Mucosa of stomach (tissue), 1 donor: ENCODE measurements at regions not wholly inside any gene's neighbourhood (a gene's known extent, or its start where the extent isn't known, plus 50 kb on each side); places are given as distances from the start of the nearest gene placed in this dataset.
"Not testable (repeated sequence)": the region's sequence is repeated elsewhere in the genome, so short reads cannot be mapped to it uniquely, and the experiment has no call there.

Experiments
- H3K27me3 ChIP-seq: one replicate; pipeline ENCODE4 v1.7.0; 2013; ENCODE audit warnings: mild to moderate bottlenecking, low read length; ENCODE audit not compliant: control insufficient read depth, insufficient read depth
- H3K36me3 ChIP-seq: one replicate; pipeline ENCODE4 v1.7.0; 2013; ENCODE audit warnings: low read length; ENCODE audit not compliant: control insufficient read depth, insufficient read depth
- H3K4me1 ChIP-seq: one replicate; pipeline ENCODE4 v1.7.0; 2013; ENCODE audit warnings: mild to moderate bottlenecking, low read length; ENCODE audit not compliant: control insufficient read depth, insufficient read depth
- H3K4me3 ChIP-seq: one replicate; pipeline ENCODE4 v1.7.0; 2013; ENCODE audit warnings: low read length
- H3K9ac ChIP-seq: one replicate; pipeline ENCODE4 v1.7.0; 2013; ENCODE audit warnings: mild to moderate bottlenecking, low read length, moderate library complexity
- H3K9me3 ChIP-seq: one replicate; pipeline ENCODE4 v1.7.0; 2013; ENCODE audit warnings: mild to moderate bottlenecking, low read length, moderate library complexity; ENCODE audit not compliant: control insufficient read depth
- donor health status: Pancreatic carcinoma.

DNA sequence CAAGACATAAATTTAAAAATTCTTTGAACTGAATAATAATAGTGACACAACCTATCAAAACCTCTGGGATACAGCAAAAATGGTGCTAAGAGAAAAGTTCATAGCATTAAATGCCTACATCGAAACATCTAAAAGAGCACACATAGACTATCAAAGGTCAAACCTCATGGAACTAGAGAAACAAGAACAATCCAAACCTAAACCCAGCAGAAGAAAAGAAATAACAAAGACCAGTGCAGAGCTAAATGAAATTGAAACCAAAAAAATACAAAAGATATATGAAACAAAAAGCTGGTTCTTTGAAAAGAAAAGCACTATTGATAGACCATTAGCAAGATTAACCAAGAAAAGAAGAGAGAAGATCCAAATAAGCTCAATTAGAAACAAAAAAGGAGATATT lies 293.8 kb upstream of the CXADR start:
- not testable (repeated sequence) for H3K9ac ChIP-seq, H3K4me3 ChIP-seq, H3K4me1 ChIP-seq, H3K36me3 ChIP-seq, H3K9me3 ChIP-seq, H3K27me3 ChIP-seq

DNA sequence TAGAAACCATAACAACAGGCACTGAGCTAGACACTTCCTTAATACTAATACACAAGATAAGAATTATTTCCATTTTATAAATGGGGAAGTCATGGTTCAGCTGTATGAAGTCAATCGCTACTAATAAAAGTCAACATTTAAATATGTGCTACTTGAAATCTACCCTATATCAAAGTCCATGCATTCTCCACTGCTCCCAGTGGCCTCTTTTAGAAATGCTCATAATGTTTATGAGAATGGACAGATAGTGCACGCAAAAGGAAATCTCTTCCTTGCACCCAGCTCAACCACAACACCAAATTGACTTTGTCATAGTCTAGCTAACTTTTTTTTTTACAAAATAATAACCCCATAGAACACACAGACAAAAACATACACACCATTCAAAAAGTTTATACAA lies 281.7 kb upstream of the CXADR start:
- H3K27me3 ChIP-seq = no peaks in the 10 kb centered on the region
- no peak overlapping the region for H3K9ac ChIP-seq
- H3K4me3 ChIP-seq = no peak overlapping the region
- H3K9me3 ChIP-seq = no peaks in the 10 kb centered on the region
- no peaks in the 10 kb centered on the region for H3K4me1 ChIP-seq
- no peaks in the 10 kb centered on the region for H3K36me3 ChIP-seq

DNA sequence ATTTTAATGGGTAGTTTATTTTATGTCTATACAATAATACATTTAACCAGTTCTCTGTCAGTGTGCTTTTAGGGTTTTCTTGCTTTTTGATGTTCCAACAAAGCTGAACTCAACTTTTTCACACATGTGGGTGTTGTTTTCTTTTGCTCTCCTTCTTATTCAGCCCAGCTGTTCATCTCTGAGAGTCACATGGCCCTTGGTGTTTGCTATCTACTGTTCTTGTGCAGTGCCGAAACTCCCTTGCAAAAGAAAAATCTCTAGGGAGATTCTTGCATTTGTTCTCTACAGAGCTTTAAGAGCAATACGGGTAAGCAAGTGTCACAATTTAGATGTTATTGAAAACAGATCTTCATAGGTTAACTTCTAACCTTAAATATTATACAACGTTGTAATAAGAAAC lies 281.1 kb upstream of the CXADR start:
- Histone ChIP-seq H3K4me1 (no peaks in the 10 kb centered on the region), H3K9me3 (no peaks in the 10 kb centered on the region), H3K27me3 (no peaks in the 10 kb centered on the region), H3K9ac (no peak overlapping the region), H3K36me3 (no peaks in the 10 kb centered on the region), H3K4me3 (no peak overlapping the region)

DNA sequence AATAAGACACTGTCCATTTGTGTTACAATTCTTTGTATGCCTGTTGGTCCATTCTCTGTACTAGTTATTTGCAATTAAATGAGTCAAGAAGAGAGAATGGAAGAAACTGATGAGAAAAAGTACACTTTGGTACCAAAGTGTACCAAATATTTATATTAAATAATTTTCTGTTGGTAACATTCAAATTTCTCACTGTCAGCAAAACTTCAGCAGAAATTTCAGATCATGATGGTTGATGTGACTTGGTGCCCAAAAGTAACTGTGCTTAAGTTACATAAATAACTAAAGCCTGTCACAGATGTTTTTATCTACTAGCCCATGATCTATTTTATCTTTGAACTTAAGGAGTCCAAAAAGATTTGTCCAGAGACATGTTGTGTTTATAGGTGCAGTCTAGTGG lies 274.4 kb upstream of the CXADR start:
- Histone ChIP-seq H3K4me1 (no peaks in the 10 kb centered on the region), H3K27me3 (no peaks in the 10 kb centered on the region), H3K9ac (no peak overlapping the region), H3K36me3 (no peaks in the 10 kb centered on the region), H3K9me3 (no peaks in the 10 kb centered on the region), H3K4me3 (no peak overlapping the region)

DNA sequence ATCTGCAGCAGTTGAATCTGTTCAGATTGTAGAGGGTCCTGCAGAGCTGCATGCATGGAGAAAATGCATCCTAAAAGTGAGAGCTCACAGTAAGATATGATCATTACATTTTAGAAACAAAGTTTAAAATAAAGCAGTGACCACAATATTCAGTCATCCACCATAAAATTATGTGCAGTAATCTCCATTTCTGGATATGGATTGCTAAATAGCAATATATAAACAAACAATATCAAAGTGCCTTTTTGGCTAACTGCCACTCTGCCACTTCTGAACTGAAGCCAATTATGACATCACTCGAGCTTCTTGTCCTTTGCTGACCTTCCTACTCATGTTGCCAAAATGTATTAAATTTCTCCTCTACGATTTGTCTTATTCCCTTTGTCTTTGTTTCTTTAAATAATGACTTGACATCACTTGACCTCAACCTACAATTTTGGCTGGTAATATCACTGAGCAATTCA lies 262.0 kb upstream of the CXADR start:
- Histone ChIP-seq H3K9ac (no peak overlapping the region), H3K36me3 (no peaks in the 10 kb centered on the region), H3K4me3 (no peak overlapping the region), H3K27me3 (no peaks in the 10 kb centered on the region), H3K9me3 (no peaks in the 10 kb centered on the region), H3K4me1 (no peaks in the 10 kb centered on the region)

DNA sequence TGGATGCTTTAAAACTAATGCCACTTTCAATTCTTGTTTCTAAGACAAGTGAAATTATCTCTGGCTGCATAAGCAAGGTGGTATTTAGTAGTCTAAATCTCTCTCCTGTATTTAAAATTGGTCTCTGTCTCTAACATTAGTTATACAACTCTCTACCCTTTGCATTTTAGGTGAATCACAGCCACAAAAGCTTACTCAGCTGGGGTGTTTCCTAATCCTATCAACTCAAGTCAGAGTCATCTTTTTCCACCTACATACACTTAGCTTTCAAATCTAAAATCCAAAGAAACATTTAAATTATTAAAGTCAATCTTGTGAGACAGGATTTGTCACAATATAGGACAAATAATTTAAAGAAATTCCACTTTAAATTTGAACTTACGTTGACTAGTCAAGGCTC lies 255.1 kb upstream of the CXADR start:
- Histone ChIP-seq H3K9me3 (no peaks in the 10 kb centered on the region), H3K36me3 (no peaks in the 10 kb centered on the region), H3K4me1 (no peaks in the 10 kb centered on the region), H3K9ac (no peak overlapping the region), H3K4me3 (no peak overlapping the region), H3K27me3 (no peaks in the 10 kb centered on the region)

DNA sequence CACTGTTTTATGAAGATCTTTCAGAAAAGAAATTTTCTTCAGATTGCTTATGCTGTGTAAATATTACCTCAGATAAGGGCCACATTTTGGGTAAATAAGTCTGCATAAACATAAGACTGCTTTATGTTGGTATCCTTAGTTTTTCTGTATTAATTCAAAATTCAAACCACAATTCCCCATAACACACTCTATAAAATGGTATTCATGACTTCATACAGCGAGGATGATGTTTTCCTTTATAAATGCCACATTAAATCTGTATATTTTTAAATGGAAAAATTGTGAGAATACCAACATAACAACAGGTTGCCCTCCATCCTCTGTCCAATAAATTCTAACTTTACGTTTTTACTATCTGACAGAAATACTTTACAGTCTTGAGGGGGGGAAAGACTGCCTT lies 248.7 kb upstream of the CXADR start:
- no peaks in the 10 kb centered on the region for H3K36me3 ChIP-seq
- no peaks in the 10 kb centered on the region for H3K27me3 ChIP-seq
- H3K4me3 ChIP-seq = no peak overlapping the region
- no peaks in the 10 kb centered on the region for H3K9me3 ChIP-seq
- no peak overlapping the region for H3K9ac ChIP-seq
- H3K4me1 ChIP-seq = no peaks in the 10 kb centered on the region

DNA sequence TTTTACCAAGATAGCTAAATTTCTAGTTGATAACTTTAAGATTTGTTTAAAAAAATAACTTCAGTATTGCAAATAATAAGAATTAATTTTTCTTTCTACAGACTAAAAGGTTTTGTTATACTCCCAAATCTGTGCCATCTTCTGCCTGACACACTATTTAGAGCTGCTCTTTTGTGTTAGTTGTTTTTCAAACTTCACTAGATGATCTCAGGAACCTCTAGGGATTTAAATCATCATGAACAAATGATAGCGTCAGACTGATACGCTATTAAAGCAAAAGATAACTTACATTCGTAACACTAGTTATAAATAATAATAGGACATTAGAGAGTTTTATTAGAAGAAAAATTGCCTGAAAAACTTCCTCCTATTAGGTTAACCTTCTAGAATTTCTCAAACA lies 243.1 kb upstream of the CXADR start:
- Histone ChIP-seq H3K27me3 (no peaks in the 10 kb centered on the region), H3K9me3 (no peaks in the 10 kb centered on the region), H3K4me3 (no peak overlapping the region), H3K4me1 (no peaks in the 10 kb centered on the region), H3K9ac (no peak overlapping the region), H3K36me3 (no peaks in the 10 kb centered on the region)

DNA sequence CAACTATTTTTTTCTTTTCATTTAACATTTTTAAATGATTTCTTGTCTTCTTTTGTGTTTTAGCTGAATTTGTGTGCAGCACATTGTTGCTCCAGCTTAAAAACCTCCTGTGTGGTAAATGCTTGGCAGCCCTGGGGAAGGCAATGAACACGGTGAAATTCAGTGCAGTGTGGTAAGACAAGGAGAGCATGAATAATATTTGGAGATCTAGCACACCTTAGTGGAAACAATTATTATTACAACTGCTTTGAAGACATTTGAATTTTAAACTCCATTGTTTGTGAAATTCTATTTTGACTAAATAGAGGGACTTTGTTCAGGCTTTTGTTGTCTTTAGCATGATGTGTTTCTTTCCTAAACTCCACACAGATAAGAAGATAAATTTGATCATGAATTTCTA lies 242.6 kb upstream of the CXADR start:
- Histone ChIP-seq H3K27me3 (no peaks in the 10 kb centered on the region), H3K36me3 (no peaks in the 10 kb centered on the region), H3K9me3 (no peaks in the 10 kb centered on the region), H3K4me1 (no peaks in the 10 kb centered on the region), H3K4me3 (no peak overlapping the region), H3K9ac (no peak overlapping the region)

DNA sequence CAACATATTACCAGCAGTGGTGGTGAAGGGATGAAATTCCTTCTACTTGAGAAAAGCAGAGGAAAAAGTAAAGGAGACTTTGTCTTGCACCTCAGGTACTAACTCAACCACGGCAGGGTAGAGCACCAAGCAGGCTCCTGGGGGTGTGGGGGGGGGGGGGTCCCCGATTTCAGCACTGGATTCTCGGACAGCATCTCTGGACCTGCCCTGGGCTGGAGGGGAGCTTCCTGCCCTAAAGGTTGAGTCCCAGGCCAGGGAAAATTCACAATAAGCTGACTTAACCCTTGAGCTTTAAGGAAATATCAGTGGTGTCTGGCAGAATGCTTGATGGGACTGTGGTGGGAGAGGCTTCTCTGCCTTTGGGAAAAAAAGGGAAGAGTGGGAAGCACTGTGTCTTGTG lies 233.2 kb upstream of the CXADR start:
- no peaks in the 10 kb centered on the region for H3K9me3 ChIP-seq
- H3K4me3 ChIP-seq = no peak overlapping the region
- H3K4me1 ChIP-seq = no peaks in the 10 kb centered on the region
- no peaks in the 10 kb centered on the region for H3K36me3 ChIP-seq
- H3K27me3 ChIP-seq = no peaks in the 10 kb centered on the region
- H3K9ac ChIP-seq = no peak overlapping the region

DNA sequence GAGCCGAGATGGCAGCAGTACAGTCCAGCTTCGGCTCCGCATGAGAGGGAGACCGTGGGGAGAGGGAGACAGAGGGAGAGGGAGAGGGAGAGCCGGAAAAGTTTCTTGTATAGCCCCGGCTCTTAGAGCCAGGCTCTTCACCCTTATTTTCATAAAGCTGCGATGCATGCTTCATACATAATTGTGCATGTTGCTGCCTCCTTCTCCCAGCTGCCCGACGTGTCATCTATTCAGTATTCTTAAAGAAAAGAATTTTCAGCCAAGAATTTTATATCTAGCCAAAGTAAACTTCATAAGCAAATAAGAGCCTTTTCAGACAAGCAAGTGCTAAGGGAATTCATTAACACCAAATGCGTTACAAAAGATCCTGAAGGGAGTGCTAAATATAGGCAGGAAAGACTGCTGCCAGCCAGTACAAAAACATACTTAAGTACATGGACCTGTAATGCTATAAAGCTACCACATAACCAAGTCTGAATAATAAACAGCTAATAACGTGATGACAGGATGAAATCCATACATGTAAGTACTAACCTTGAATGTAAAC lies 219.8 kb upstream of the CXADR start:
- not testable (repeated sequence) for H3K36me3 ChIP-seq, H3K27me3 ChIP-seq, H3K4me1 ChIP-seq, H3K4me3 ChIP-seq, H3K9ac ChIP-seq, H3K9me3 ChIP-seq

DNA sequence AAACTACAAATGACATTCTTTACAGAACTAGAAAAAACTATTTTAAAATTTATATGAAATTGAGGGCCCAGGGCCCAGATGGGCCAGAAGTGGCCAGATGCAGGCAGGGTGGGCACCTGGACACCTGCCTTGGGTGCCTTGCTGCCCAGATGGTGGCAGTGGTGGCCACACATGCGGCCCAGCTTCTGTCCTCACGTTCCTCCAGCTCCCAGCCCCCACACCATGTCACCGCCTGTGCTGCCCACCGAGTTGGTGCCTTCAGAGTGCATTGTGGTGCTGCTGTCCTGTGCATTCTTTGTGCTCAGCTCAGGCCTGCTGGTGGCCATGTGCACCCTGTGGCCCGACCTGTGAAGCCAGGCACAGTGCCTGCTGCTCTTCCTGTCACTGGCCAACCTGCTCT lies 216.8 kb upstream of the CXADR start:
- no peaks in the 10 kb centered on the region for H3K9me3 ChIP-seq
- no peak overlapping the region for H3K4me3 ChIP-seq
- no peaks in the 10 kb centered on the region for H3K27me3 ChIP-seq
- no peak overlapping the region for H3K9ac ChIP-seq
- H3K4me1 ChIP-seq = no peaks in the 10 kb centered on the region
- no peaks in the 10 kb centered on the region for H3K36me3 ChIP-seq

DNA sequence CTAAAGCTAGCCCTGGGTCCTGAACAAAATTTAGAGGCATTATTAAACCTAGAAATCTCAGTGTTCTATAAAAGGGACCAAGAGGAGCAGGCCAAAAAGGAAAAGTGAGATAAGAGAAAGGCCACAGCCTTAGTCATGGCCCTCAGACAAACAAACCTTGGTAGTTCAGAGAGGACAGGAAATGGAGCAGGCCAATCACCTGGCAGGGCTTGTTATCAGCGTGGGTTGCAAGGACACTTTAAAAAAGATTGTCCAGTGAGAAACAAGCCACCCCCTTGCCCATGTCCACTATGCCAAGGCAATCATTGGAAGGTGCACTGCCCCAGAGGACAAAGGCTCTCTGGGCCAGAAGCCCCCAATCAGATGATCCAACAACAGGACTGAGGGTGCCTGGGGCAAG lies 213.3 kb upstream of the CXADR start:
- not testable (repeated sequence) for H3K27me3 ChIP-seq

More for the DNA sequence above, 213.3 kb upstream of the CXADR start:
- H3K36me3 ChIP-seq, H3K4me3 ChIP-seq, H3K9ac ChIP-seq, H3K4me1 ChIP-seq, H3K9me3 ChIP-seq: not testable (repeated sequence)
